A549 (cell line): ENCODE measurements at regions not wholly inside any gene's neighbourhood (a gene's known extent, or its start where the extent isn't known, plus 50 kb on each side); places are given as distances from the start of the nearest gene placed in this dataset.

Source experiments
- ATAC-seq, 2 experiments: fragments of 200-7000 bp in 1 of 2; fragments of >200 bp in 1 of 2; cut with Nextera tagmentation in 1 of 2; cut with Tn5 transposase in 1 of 2; 3 replicates each; pipeline versions ENCODE4 v1.8.0 to v1.9.1; 2018 to 2020; ENCODE audit warnings: mild to moderate bottlenecking in 1 of 2, moderate library complexity in 1 of 2
- CTCF ChIA-PET: fragments of 300-600 bp; sonication (Branson Sonifier 250); formaldehyde crosslinking; extraction: SDS; loops from one replicate; lab custom pipeline; 2021; ENCODE audit warnings: antibody characterized with exemption, inconsistent platforms; lab: Yijun Ruan, JAX
- POLR2A ChIA-PET: fragments of 350-600 bp; formaldehyde crosslinking; extraction: SDS; loops from one replicate; lab custom pipeline; 2021; ENCODE audit warnings: antibody characterized with exemption, inconsistent platforms; lab: Yijun Ruan, JAX
- DNase-seq, 2 experiments: peaks; one replicate each; pipeline versions ENCODE4 v3.0.0 to v3.0.0-alpha.2; 2011 to 2016; ENCODE audit warnings: low read depth in 1 of 2, low spot score in 1 of 2
- FAIRE-seq: peaks from 2 replicates; lab custom pipeline; 2011; peaks lifted over from hg19 to GRCh38; lab: Jason Lieb, UNC
- H3K27ac ChIP-seq, 2 experiments: fragments of >200 bp; sonication (Bioruptor Twin); formaldehyde crosslinking; 3 replicates each; pipeline ENCODE4 v1.5.1; 2016 to 2017
- H3K4me1 ChIP-seq: fragments of >200 bp; sonication (Bioruptor Twin); formaldehyde crosslinking; 3 replicates; pipeline ENCODE4 v1.6.1; 2016
- H3K4me2 ChIP-seq: fragments of >200 bp; sonication (Bioruptor Twin); formaldehyde crosslinking; 3 replicates; pipeline ENCODE4 v1.6.1; 2016
- H3K4me3 ChIP-seq: fragments of >200 bp; sonication (Bioruptor Twin); formaldehyde crosslinking; 3 replicates; pipeline ENCODE4 v1.5.1; 2016
- H3K9me3 ChIP-seq: fragments of >200 bp; sonication (Bioruptor Twin); formaldehyde crosslinking; 3 replicates; pipeline ENCODE4 v1.6.1; 2016
- BHLHE40 ChIP-seq: IDR thresholded peaks from 2 replicates; pipeline ENCODE4 v1.6.1; 2012; ENCODE audit warnings: low read depth, low read length, inconsistent platforms
- CBX2 ChIP-seq: fragments of 200-600 bp; sonication (generic); IDR thresholded peaks from 2 replicates; pipeline ENCODE4 v1.6.1; 2016; ENCODE audit warnings: low read depth, mild to moderate bottlenecking, borderline replicate concordance
- CEBPB ChIP-seq, 2 experiments: fragments of >200 bp in 1 of 2; sonication (Bioruptor Twin) in 1 of 2; formaldehyde crosslinking in 1 of 2; IDR thresholded peaks; 2 replicates each; pipeline ENCODE4 v1.6.1; 2012 to 2016
- CHD2 ChIP-seq: fragments of 150-350 bp; IDR thresholded peaks from 2 replicates; pipeline ENCODE4 v1.6.1; 2014; ENCODE audit warnings: low read length; ENCODE audit not compliant: partially characterized antibody
- EP300 ChIP-seq, 2 experiments: fragments of >200 bp; sonication (Bioruptor Twin); formaldehyde crosslinking; IDR thresholded peaks; 2 replicates in 1 of 2; 3 replicates in 1 of 2; pipeline ENCODE4 v1.6.1; 2016 to 2017
- FOSB ChIP-seq: fragments of 250-450 bp; sonication (Bioruptor Pico); IDR thresholded peaks from 2 replicates; pipeline ENCODE4 v1.5.0; 2020; ENCODE audit warnings: mild to moderate bottlenecking, moderate library complexity
- FOSL2 ChIP-seq, 2 experiments: fragments of 450-650 bp in 1 of 2; fragments of >200 bp in 1 of 2; sonication (Bioruptor Twin) in 1 of 2; formaldehyde crosslinking; IDR thresholded peaks; 2 replicates each; pipeline versions ENCODE4 v1.5.0 to v1.6.1; 2016 to 2020; ENCODE audit warnings: mild to moderate bottlenecking in 1 of 2, moderate library complexity in 1 of 2
- FOXS1 ChIP-seq: fragments of 250-450 bp; sonication (Bioruptor Pico); IDR thresholded peaks from 2 replicates; pipeline ENCODE4 v1.5.0; 2020; ENCODE audit warnings: mild to moderate bottlenecking, moderate library complexity
- HEYL ChIP-seq: fragments of 250-450 bp; sonication (Bioruptor Pico); IDR thresholded peaks from 2 replicates; pipeline ENCODE4 v1.8.0; 2021; ENCODE audit warnings: mild to moderate bottlenecking, moderate library complexity
- HOXA7 ChIP-seq: fragments of 250-450 bp; sonication (Bioruptor Pico); IDR thresholded peaks from 2 replicates; pipeline ENCODE4 v1.5.0; 2020; ENCODE audit warnings: mild to moderate bottlenecking, moderate library complexity
- HOXB5 ChIP-seq: fragments of 250-450 bp; sonication (Bioruptor Pico); IDR thresholded peaks from 2 replicates; pipeline ENCODE4 v1.5.0; 2020; ENCODE audit warnings: mild to moderate bottlenecking, moderate library complexity
- JUN ChIP-seq, 2 experiments: fragments of >200 bp; sonication (Bioruptor Twin); formaldehyde crosslinking; IDR thresholded peaks; 2 replicates in 1 of 2; 3 replicates in 1 of 2; pipeline ENCODE4 v1.6.1; 2016 to 2017
- JUNB ChIP-seq: fragments of >200 bp; sonication (Bioruptor Twin); formaldehyde crosslinking; IDR thresholded peaks from 2 replicates; pipeline ENCODE4 v1.6.1; 2016
- KDM1A ChIP-seq: fragments of 200-600 bp; sonication (generic); IDR thresholded peaks from 2 replicates; pipeline ENCODE4 v1.6.1; 2016; ENCODE audit warnings: low read depth, mild to moderate bottlenecking
- MAZ ChIP-seq: fragments of 150-350 bp; IDR thresholded peaks from 2 replicates; pipeline ENCODE4 v1.6.1; 2014; ENCODE audit warnings: antibody characterized with exemption, low read depth, low read length, borderline replicate concordance
- MYC ChIP-seq: IDR thresholded peaks from 2 replicates; pipeline ENCODE4 v1.6.1; 2012; ENCODE audit warnings: mild to moderate bottlenecking, inconsistent platforms, low read length, improper control_type of control experiment, borderline replicate concordance
- NPAS2 ChIP-seq: fragments of 250-450 bp; sonication (Bioruptor Pico); IDR thresholded peaks from 2 replicates; pipeline ENCODE4 v1.8.0; 2022; ENCODE audit warnings: mild to moderate bottlenecking, moderate library complexity, borderline replicate concordance
- NR3C1 ChIP-seq: fragments of >200 bp; sonication (Bioruptor Twin); formaldehyde crosslinking; IDR thresholded peaks from 3 replicates; pipeline ENCODE4 v1.6.1; 2017
- PHF8 ChIP-seq: fragments of 200-600 bp; sonication (generic); IDR thresholded peaks from 2 replicates; pipeline ENCODE4 v1.6.1; 2016; ENCODE audit warnings: low read depth, mild to moderate bottlenecking, antibody characterized with exemption, moderate library complexity, borderline replicate concordance
- POLR2A ChIP-seq: IDR thresholded peaks from 2 replicates; pipeline ENCODE4 v1.6.1; 2012; ENCODE audit warnings: mild to moderate bottlenecking, low read length
- RCOR1 ChIP-seq: fragments of 150-350 bp; IDR thresholded peaks from 2 replicates; pipeline ENCODE4 v1.6.1; 2014; ENCODE audit warnings: antibody characterized with exemption, low read length, low read depth
- RNF2 ChIP-seq: fragments of 200-600 bp; sonication (generic); IDR thresholded peaks from 2 replicates; pipeline ENCODE4 v1.6.1; 2016; ENCODE audit warnings: low read depth, mild to moderate bottlenecking, antibody characterized with exemption, moderate library complexity, borderline replicate concordance
- SREBF2 ChIP-seq: fragments of 450-650 bp; IDR thresholded peaks from 2 replicates; pipeline ENCODE4 v1.6.1; 2014; ENCODE audit warnings: mild to moderate bottlenecking, moderate library complexity
- TFCP2L1 ChIP-seq: fragments of 250-450 bp; sonication (Bioruptor Pico); IDR thresholded peaks from 2 replicates; pipeline ENCODE4 v1.5.0; 2021; ENCODE audit warnings: mild to moderate bottlenecking
- WGBS: methylation state at CpG from one replicate; pipeline ENCODE4 v1.1.6; 2017; ENCODE audit errors: missing lambda C conversion rate; 5-methylcytosine and 5-hydroxymethylcytosine counted together
- TF ChIP-seq, protein P1 (sequence below): fragments of 200-600 bp; sonication (generic); IDR thresholded peaks from 2 replicates; pipeline ENCODE4 v1.6.1; 2016; ENCODE audit warnings: antibody characterized with exemption, mild to moderate bottlenecking, moderate library complexity
- TF ChIP-seq, protein P2 (sequence below): fragments of >200 bp; sonication (Bioruptor Twin); formaldehyde crosslinking; IDR thresholded peaks from 2 replicates; pipeline ENCODE4 v1.6.1; 2016
- TF ChIP-seq, protein P3 (sequence below): fragments of >200 bp; sonication (Bioruptor Twin); formaldehyde crosslinking; IDR thresholded peaks from 3 replicates; pipeline ENCODE4 v1.6.1; 2016
- TF ChIP-seq, protein P4 (sequence below): IDR thresholded peaks from 2 replicates; pipeline ENCODE4 v1.6.1; 2012
- TF ChIP-seq, protein P5 (sequence below): fragments of 450-650 bp; IDR thresholded peaks from 2 replicates; pipeline ENCODE4 v1.6.1; 2014; ENCODE audit warnings: antibody characterized with exemption
- TF ChIP-seq, protein P6 (sequence below): IDR thresholded peaks from 2 replicates; pipeline ENCODE4 v1.6.1; 2012; ENCODE audit warnings: low read depth, borderline replicate concordance
- TF ChIP-seq, protein P7 (sequence below): fragments of 250-450 bp; sonication (Bioruptor Pico); IDR thresholded peaks from 2 replicates; pipeline ENCODE4 v1.5.0; 2020; ENCODE audit warnings: low read depth, mild to moderate bottlenecking, moderate library complexity
- TF ChIP-seq, protein P8 (sequence below): IDR thresholded peaks from 2 replicates; pipeline ENCODE4 v1.6.1; 2012

DNA sequence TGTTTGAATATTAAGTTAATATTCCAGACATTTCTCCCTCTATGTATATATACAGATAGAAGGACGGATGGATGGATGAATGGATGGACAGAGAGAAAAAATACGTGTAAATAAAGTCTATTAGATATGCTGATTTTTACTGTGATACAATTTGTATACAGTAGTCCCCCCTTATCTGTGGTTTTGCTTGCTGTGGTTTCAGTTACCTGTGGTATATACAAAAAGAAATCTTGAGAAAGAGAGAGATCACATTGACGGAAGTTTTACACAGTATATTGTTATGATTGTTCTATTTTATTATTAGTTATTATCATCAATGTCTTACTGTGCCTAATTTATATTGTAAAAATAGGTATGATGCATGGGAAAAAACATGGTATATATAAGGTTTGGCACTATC, 290.2 kb downstream of the UTRN start:
- FAIRE-seq (no peak), ATAC-seq (no peak), DNase-seq (no peak)
- TF ChIP-seq, protein P1, sequence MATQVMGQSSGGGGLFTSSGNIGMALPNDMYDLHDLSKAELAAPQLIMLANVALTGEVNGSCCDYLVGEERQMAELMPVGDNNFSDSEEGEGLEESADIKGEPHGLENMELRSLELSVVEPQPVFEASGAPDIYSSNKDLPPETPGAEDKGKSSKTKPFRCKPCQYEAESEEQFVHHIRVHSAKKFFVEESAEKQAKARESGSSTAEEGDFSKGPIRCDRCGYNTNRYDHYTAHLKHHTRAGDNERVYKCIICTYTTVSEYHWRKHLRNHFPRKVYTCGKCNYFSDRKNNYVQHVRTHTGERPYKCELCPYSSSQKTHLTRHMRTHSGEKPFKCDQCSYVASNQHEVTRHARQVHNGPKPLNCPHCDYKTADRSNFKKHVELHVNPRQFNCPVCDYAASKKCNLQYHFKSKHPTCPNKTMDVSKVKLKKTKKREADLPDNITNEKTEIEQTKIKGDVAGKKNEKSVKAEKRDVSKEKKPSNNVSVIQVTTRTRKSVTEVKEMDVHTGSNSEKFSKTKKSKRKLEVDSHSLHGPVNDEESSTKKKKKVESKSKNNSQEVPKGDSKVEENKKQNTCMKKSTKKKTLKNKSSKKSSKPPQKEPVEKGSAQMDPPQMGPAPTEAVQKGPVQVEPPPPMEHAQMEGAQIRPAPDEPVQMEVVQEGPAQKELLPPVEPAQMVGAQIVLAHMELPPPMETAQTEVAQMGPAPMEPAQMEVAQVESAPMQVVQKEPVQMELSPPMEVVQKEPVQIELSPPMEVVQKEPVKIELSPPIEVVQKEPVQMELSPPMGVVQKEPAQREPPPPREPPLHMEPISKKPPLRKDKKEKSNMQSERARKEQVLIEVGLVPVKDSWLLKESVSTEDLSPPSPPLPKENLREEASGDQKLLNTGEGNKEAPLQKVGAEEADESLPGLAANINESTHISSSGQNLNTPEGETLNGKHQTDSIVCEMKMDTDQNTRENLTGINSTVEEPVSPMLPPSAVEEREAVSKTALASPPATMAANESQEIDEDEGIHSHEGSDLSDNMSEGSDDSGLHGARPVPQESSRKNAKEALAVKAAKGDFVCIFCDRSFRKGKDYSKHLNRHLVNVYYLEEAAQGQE = no peak
- TF ChIP-seq, protein P2, sequence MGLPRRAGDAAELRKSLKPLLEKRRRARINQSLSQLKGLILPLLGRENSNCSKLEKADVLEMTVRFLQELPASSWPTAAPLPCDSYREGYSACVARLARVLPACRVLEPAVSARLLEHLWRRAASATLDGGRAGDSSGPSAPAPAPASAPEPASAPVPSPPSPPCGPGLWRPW = no peak
- TF ChIP-seq, protein P3, sequence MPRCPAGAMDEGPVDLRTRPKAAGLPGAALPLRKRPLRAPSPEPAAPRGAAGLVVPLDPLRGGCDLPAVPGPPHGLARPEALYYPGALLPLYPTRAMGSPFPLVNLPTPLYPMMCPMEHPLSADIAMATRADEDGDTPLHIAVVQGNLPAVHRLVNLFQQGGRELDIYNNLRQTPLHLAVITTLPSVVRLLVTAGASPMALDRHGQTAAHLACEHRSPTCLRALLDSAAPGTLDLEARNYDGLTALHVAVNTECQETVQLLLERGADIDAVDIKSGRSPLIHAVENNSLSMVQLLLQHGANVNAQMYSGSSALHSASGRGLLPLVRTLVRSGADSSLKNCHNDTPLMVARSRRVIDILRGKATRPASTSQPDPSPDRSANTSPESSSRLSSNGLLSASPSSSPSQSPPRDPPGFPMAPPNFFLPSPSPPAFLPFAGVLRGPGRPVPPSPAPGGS = no peak
- TF ChIP-seq, protein P4, sequence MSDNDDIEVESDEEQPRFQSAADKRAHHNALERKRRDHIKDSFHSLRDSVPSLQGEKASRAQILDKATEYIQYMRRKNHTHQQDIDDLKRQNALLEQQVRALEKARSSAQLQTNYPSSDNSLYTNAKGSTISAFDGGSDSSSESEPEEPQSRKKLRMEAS = no peak
- TF ChIP-seq CHD2 (no peak), CBX2 (no peak), RNF2 (no peak), HOXB5 (no peak), JUN (IDR thresholded peaks at IDR 0.05) (no peak), SREBF2 (no peak), HEYL (CRISPR knock-in tag) (no peak), MAZ (no peak), TFCP2L1 (CRISPR knock-in tag) (no peak), FOXS1 (no peak), PHF8 (no peak), BHLHE40 (no peak)
- TF ChIP-seq, protein P5, sequence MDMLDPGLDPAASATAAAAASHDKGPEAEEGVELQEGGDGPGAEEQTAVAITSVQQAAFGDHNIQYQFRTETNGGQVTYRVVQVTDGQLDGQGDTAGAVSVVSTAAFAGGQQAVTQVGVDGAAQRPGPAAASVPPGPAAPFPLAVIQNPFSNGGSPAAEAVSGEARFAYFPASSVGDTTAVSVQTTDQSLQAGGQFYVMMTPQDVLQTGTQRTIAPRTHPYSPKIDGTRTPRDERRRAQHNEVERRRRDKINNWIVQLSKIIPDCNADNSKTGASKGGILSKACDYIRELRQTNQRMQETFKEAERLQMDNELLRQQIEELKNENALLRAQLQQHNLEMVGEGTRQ = no peak
- TF ChIP-seq, protein P6, sequence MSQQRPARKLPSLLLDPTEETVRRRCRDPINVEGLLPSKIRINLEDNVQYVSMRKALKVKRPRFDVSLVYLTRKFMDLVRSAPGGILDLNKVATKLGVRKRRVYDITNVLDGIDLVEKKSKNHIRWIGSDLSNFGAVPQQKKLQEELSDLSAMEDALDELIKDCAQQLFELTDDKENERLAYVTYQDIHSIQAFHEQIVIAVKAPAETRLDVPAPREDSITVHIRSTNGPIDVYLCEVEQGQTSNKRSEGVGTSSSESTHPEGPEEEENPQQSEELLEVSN = no peak
- TF ChIP-seq, protein P7, sequence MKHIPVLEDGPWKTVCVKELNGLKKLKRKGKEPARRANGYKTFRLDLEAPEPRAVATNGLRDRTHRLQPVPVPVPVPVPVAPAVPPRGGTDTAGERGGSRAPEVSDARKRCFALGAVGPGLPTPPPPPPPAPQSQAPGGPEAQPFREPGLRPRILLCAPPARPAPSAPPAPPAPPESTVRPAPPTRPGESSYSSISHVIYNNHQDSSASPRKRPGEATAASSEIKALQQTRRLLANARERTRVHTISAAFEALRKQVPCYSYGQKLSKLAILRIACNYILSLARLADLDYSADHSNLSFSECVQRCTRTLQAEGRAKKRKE (CRISPR knock-in tag) = no peak
- Histone ChIP-seq H3K4me1 (0 out of 3 replicates have a peak, but pooled peaks cover 6% of the 10 kb centered on the region), H3K4me3 (no peak overlapping the region), H3K9me3 (no peaks in the 10 kb centered on the region), H3K4me2 (no peak overlapping the region), H3K27ac (no peak overlapping the region)
- ChIA-PET CTCF (interaction anchor here (0.6 kb wide), 1 partner anchor 1127 kb away, joined by 3 read pairs; no protein-coding TSS in a partner anchor), POLR2A (no interaction called here)
- WGBS = 87% methylated on average over 3 of the region's 3 CpGs

DNA sequence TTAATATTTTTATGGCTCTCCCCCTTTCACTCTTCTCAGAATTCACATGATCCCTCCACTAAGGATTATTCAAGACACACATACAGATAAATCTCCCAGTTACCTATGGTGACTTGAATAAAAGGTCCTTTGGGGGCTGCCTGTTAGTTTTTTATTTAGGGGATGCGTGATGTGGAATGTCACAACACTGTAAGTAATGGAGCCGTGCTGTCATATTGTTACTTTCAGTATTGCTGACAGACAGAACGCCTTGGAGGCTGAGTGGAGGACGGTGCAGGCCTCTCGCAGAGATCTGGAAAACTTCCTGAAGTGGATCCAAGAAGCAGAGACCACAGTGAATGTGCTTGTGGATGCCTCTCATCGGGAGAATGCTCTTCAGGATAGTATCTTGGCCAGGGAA, 291.7 kb downstream of the UTRN start:
- ChIA-PET CTCF (no interaction called here), POLR2A (no interaction called here)
- ATAC-seq (no peak), DNase-seq (no peak), FAIRE-seq (no peak)
- H3K4me3 ChIP-seq = no peak overlapping the region
- H3K9me3 ChIP-seq = no peaks in the 10 kb centered on the region
- 0 out of 3 replicates have a peak, but pooled peaks cover under 1% of the 10 kb centered on the region for H3K4me1 ChIP-seq
- H3K4me2 ChIP-seq = no peak overlapping the region
- H3K27ac ChIP-seq = no peak overlapping the region
- 95% methylated on average over 6 of the region's 6 CpGs for WGBS
- TF ChIP-seq NR3C1 = no peak
- no peak for TF ChIP-seq CEBPB (IDR thresholded peaks at IDR 0.05)
- no peak for TF ChIP-seq MAZ
- no peak for TF ChIP-seq KDM1A
- TF ChIP-seq HOXA7 = no peak
- TF ChIP-seq MYC = no peak
- TF ChIP-seq FOSL2 (IDR thresholded peaks at IDR 0.05) = no peak
- no peak for TF ChIP-seq FOSL2 (CRISPR knock-in tag; IDR thresholded peaks at IDR 0.05)
- TF ChIP-seq, protein P8, sequence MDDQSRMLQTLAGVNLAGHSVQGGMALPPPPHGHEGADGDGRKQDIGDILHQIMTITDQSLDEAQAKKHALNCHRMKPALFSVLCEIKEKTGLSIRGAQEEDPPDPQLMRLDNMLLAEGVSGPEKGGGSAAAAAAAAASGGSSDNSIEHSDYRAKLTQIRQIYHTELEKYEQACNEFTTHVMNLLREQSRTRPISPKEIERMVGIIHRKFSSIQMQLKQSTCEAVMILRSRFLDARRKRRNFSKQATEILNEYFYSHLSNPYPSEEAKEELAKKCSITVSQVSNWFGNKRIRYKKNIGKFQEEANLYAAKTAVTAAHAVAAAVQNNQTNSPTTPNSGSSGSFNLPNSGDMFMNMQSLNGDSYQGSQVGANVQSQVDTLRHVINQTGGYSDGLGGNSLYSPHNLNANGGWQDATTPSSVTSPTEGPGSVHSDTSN = no peak
- no peak for TF ChIP-seq FOSB
- TF ChIP-seq JUNB = no peak
- no peak for TF ChIP-seq NPAS2 (CRISPR knock-in tag)
- TF ChIP-seq POLR2A = no peak
- TF ChIP-seq RNF2 = no peak
- no peak for TF ChIP-seq RCOR1
- no peak for TF ChIP-seq EP300 (IDR thresholded peaks at IDR 0.05)
- no peak for TF ChIP-seq JUN (IDR thresholded peaks at IDR 0.05)
